HG02885 (cell line): ENCODE measurements at regions not wholly inside any gene's neighbourhood (a gene's known extent, or its start where the extent isn't known, plus 50 kb on each side); places are given as distances from the start of the nearest gene placed in this dataset.

Experiments
- ATAC-seq: cut with Tn5 transposase; IDR thresholded peaks from one replicate; pipeline ENCODE4 v1.9.1; 2021; ENCODE audit warnings: mild to moderate bottlenecking; ENCODE audit not compliant: unreplicated experiment, poor library complexity

- no peak for ATAC-seq
Measured at GRCh38 chr14:100658181-100658886, 68.4 kb upstream of the DLK1 start.

GRCh38 chr14:100659345-100660001, 67.2 kb upstream of the DLK1 start:
- ATAC-seq, result no peak

GRCh38 chr14:100660498-100660881, 66.2 kb upstream of the DLK1 start:
- no peak for ATAC-seq

- no peak for ATAC-seq
Measured at GRCh38 chr14:100660882-100661635, 65.6 kb upstream of the DLK1 start.

- ATAC-seq, result no peak
Measured at GRCh38 chr14:100662879-100663760, 63.6 kb upstream of the DLK1 start.

- no peak for ATAC-seq
Measured at GRCh38 chr14:100663761-100664052, 63.0 kb upstream of the DLK1 start.

GRCh38 chr14:100664231-100664630, 62.5 kb upstream of the DLK1 start:
- ATAC-seq, result no peak

- ATAC-seq, result no peak
Measured at GRCh38 chr14:100664841-100665510, 61.7 kb upstream of the DLK1 start.

GRCh38 chr14:100665511-100666032, 61.1 kb upstream of the DLK1 start:
- ATAC-seq, result no peak

- ATAC-seq, result no peak
Measured at GRCh38 chr14:100666403-100666802, 60.3 kb upstream of the DLK1 start.

GRCh38 chr14:100666851-100667250, 59.8 kb upstream of the DLK1 start:
- ATAC-seq, result no peak

GRCh38 chr14:100667656-100668055, 59.0 kb upstream of the DLK1 start:
- no peak for ATAC-seq

- no peak for ATAC-seq
Measured at GRCh38 chr14:100668352-100668751, 58.3 kb upstream of the DLK1 start.

GRCh38 chr14:100669011-100669412, 57.7 kb upstream of the DLK1 start:
- no peak for ATAC-seq

GRCh38 chr14:100669468-100669867, 57.2 kb upstream of the DLK1 start:
- ATAC-seq, result no peak

- no peak for ATAC-seq
Measured at GRCh38 chr14:100670017-100670752, 56.5 kb upstream of the DLK1 start.

GRCh38 chr14:100670753-100671049, 56.0 kb upstream of the DLK1 start:
- no peak for ATAC-seq

- no peak for ATAC-seq
Measured at GRCh38 chr14:100671386-100671901, 55.2 kb upstream of the DLK1 start.

- ATAC-seq, result no peak
Measured at GRCh38 chr14:100671906-100672305, 54.8 kb upstream of the DLK1 start.
